HG03039 (cell line): ENCODE measurements at regions not wholly inside any gene's neighbourhood (a gene's known extent, or its start where the extent isn't known, plus 50 kb on each side); places are given as distances from the start of the nearest gene placed in this dataset.

Experiments used
- ATAC-seq: cut with Tn5 transposase; IDR thresholded peaks from one replicate; pipeline ENCODE4 v1.9.1; 2021; ENCODE audit warnings: mild to moderate bottlenecking, moderate library complexity; ENCODE audit not compliant: unreplicated experiment

GRCh38 chr19:30169196-30169900 lies 202.8 kb upstream of the ZNF536 start:
- ATAC-seq, result no peak

GRCh38 chr19:30170081-30170480 lies 202.1 kb upstream of the ZNF536 start:
- ATAC-seq, result no peak

GRCh38 chr19:30170495-30171137 lies 201.6 kb upstream of the ZNF536 start:
- no peak for ATAC-seq

GRCh38 chr19:30171138-30171635 lies 201.0 kb upstream of the ZNF536 start:
- no peak for ATAC-seq

DNA sequence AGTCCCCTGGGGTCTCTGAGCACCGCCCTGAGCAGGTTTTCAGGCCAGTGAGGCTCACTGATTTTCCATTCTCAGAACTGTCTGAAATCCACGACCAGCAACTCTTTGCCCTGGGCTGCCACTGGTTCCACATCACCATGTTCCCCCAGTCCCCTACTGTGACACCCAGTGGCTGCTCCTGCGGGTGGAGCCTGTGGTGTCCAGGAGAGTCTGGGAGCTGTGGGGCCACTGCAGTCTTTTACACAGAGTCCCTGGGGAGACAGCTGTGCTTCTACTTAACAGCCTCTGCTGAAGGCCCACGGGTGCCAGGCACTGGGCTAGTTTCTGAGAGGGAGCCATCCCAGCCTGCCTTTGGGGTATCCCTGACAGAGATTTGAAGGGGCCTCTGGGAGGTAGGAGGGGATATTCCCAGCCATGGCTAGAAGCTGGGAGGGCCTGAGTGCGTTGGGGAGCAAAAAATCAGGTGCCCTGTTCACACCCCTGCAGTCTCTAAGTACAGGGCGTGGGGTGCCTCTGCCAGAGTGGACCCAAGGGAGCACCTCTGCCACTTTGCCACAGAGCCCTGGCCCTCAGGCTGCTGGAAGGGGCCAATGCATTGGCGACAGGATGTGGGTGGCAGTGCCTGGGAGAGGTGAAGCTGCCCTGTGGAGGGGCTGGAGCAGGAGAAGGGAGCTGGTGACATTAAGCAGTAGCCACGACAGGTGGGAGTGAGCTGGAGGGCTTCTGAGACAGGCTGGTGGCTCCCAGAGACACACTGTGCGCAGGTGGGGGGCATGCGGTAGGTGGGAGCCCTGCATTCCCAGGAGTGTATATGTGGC lies 200.2 kb upstream of the ZNF536 start:
- ATAC-seq, result no peak

DNA sequence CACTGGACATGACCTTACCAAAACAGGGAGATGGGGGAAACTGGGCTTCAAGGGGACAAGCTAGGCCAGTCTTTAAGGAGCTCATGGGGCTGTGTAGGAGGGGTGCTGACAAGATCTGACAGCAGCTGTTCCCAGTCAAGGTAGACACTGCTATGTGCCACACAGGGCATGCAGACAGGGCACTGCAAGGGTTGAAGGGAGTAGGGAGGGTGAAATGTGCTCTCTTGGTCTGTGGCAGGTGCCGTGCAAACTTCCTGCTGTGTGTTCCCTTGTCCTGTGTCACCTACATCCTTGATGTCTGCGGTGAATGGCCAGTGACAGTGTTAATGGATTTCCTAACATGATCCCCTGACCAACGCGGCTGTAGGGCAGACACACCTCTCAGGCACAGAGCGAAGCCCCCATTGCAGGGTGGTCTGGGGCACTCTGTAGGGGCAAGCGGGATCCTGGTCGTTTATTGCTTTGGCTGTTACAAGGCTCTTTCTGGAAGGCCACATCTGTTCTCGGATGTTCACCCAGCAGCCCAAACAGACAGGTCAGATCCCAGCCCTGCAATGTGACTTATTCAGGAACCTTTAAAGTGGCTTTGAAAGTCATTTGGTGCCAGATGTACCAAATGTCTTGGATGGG lies 199.5 kb upstream of the ZNF536 start:
- no peak for ATAC-seq

DNA sequence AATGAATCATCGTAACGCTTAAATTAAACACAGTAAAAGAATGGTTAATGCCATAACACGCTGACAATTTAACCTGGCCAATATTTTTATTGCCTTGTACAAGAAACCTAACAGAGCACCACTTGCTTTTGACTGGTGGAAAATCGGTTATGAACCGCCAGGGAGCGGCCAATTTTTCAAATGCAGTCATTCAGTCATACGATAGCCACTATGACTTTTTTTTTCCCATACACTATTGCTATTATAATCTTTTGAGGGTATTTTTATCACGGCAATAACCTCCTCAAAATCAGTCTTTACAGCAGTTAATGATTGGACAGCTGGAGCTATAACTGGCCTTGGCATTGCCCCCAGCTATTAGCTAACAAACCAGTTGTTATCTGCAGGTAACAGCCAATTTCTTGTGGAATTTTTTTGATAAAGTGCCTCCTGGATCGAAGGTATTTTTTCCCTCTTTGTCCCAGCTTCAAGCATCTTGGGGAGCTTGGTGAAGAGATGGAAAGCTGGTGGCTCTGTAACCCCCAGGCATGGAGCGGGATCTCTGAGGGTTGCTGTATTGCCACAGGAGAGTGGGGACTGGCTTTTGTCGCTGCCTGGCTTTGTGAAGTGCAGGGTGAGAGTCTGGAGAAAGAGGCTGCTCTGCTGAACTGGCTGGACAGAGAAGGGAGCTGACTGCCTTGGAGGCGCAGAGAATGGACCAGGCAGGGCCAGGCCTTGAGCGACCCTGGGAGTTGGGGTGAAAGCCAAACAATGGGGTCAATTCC lies 198.4 kb upstream of the ZNF536 start:
- ATAC-seq, result no peak

DNA sequence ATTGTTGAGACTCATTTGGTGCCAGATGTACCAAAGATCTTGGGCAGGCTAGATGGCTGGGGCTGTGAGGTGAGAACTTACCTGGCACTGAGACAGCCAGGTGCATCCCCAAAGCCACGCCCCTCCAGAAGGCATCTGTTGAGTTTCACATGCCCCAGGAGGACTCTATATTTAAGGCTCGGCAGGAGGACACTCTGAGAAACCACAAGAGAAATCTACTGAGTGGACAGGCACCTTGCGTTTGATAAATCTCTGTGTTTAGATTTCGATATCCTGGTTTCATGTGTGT lies 197.9 kb upstream of the ZNF536 start:
- ATAC-seq, result no peak

GRCh38 chr19:30174791-30175190 lies 197.4 kb upstream of the ZNF536 start:
- ATAC-seq, result no peak

GRCh38 chr19:30175987-30176386 lies 196.2 kb upstream of the ZNF536 start:
- no peak for ATAC-seq

DNA sequence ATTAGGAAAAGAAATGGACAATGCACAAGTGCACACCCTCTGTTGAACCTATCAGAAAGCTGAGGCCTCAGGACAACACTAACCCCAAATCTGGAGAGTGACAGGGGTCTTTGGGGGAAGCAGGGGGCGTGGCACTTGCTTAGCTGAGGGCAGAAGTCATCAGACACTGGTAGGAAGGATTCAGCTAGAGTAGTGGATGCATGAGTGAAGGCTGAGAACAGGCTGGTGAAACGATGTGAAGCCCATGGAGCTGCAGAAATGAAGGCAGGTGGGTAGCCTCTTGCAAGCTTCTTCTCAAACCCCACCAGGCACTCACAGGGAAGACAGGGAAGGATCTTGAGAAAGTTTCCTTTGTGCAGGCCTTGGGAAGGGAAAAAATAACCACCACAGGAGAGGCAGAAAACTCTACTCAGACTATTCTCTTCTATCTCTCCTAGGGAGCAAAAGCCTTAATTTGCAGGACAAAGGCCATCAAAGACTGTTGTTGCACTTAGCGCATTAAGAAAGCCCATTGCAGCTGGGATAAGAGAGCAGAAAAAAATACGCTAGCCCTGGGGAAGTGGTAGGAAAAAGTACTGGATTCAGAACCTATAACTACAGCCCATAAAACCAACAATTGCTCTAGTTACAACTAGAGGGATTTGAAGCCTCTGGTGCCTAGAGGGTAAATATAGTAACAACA lies 193.3 kb upstream of the ZNF536 start:
- ATAC-seq, result no peak

- no peak for ATAC-seq
These were observed 191.5 kb upstream of the ZNF536 start for GRCh38 chr19:30180691-30181090.

DNA sequence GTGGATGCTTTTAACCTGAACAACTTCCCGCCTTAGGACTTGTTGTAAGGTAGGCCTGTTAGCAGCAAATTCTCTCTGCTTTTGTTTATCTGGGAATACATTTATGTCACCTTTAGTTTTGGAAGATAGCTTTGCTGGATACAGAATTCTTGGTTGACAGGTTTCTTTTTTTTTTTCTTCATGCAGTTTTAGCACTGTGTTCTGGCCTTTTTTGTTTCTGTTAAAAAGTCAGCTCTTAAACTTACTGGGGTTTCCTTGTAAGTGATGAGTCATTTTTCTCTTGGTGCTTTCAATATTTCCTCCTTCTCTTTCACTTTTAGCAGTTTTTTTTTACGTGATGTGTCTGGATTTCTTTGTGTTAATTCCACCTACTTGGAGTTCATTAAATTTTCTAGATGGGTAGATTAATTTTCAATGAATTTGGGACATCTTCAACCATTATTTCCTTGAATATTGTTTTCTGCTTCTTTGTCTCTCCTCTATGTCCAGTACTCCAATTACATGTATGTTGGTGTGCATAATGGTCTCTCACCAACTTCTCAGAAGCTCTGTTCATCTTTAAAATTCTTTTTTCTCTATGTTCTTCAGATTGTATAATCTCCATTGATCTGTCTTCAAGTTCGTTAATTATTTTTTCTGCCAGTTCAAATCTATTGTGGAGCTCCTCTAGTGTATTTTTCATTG lies 188.2 kb upstream of the ZNF536 start:
- no peak for ATAC-seq

DNA sequence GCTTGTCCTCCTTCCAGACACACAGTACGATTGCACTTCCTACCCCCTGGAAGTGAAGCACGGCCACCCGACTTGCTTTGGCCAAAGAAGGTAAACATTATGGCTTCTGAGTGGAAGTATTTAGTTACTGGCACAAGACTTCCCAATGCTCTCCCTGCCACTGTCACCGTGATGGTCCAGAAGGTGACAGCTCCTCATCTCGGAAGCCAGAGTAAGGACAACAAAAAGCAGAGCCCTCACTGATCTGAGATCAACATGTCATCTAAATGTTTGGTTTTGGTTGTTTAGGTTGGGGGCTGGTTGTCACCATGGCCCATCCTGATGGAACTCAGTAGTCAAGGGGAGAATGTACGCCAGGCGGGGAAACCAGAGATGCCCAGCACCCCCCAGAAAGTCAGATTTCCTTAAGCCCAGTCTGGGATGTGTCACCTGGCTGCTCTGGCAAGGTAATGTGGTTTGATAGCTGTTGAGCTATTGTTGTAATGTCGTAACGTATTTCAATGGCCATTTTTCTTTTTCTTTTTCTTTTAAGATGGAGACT lies 170.1 kb upstream of the ZNF536 start:
- no peak for ATAC-seq

DNA sequence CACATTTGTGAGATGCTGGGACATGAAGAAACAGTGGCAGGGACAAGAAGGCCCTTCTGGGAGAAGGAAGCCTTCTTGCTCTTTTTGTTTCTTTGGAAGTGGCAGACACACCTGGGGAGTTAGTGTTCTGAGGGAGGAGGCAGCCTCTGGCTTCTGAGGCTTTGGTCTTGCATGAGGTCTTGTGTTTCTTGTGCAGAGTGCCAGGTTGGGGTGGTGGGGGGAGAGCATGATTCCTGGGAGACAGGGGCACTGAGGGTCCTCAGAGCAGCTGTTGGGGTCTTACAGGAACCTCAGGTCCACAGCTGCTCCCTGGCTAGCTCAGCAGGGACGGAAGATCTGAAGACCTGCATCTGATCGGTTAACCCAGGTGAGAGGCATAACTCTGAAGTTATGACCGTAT lies 167.5 kb upstream of the ZNF536 start:
- no peak for ATAC-seq

DNA sequence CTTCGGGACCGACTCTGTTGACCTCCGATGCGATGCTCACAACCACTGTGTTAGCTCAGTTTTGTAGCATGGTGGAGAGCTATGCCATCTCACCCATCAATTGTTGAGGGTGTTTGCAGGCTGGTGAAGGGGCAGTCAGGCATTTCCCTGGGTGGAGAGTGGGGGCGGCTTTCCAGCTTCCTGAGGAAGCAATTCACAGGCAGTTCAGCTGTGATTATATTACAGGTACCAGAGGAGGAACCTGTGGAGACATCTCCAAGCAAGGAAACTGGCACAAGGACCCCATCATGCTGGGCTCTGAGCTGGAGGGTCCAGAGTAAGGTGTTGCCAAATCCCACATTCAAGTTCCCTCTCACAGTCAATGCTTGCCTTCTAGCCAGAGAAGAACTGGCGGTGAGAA lies 166.0 kb upstream of the ZNF536 start:
- no peak for ATAC-seq

- no peak for ATAC-seq
These were observed 164.8 kb upstream of the ZNF536 start for GRCh38 chr19:30207357-30207756.

GRCh38 chr19:30208436-30209060 lies 163.6 kb upstream of the ZNF536 start:
- ATAC-seq, result no peak
